SK-N-SH (cell line): ENCODE measurements at regions not wholly inside any gene's neighbourhood (a gene's known extent, or its start where the extent isn't known, plus 50 kb on each side); places are given as distances from the start of the nearest gene placed in this dataset.
"Not testable (repeated sequence)": the region's sequence is repeated elsewhere in the genome, so short reads cannot be mapped to it uniquely, and the experiment has no call there.

Source experiments
- TAF1 ChIP-seq: IDR thresholded peaks from 2 replicates; pipeline ENCODE4 v1.6.1; 2012; ENCODE audit warnings: low read depth, mild to moderate bottlenecking, low read length, moderate library complexity, borderline replicate concordance
- TF ChIP-seq, protein P1 (sequence below): fragments of 200-600 bp; sonication (generic); IDR thresholded peaks from 2 replicates; pipeline ENCODE4 v1.6.1; 2017; ENCODE audit warnings: antibody characterized with exemption, mild to moderate bottlenecking, moderate library complexity
- TF ChIP-seq, protein P2 (sequence below): IDR thresholded peaks from 2 replicates; pipeline ENCODE4 v1.6.1; 2012; ENCODE audit warnings: mild to moderate bottlenecking, low read depth, low read length, moderate library complexity

GRCh38 chr4:9692791-9693491 is 88.5 kb upstream of the DRD5 start:
- TF ChIP-seq TAF1: not testable (repeated sequence)
- TF ChIP-seq, protein P1, sequence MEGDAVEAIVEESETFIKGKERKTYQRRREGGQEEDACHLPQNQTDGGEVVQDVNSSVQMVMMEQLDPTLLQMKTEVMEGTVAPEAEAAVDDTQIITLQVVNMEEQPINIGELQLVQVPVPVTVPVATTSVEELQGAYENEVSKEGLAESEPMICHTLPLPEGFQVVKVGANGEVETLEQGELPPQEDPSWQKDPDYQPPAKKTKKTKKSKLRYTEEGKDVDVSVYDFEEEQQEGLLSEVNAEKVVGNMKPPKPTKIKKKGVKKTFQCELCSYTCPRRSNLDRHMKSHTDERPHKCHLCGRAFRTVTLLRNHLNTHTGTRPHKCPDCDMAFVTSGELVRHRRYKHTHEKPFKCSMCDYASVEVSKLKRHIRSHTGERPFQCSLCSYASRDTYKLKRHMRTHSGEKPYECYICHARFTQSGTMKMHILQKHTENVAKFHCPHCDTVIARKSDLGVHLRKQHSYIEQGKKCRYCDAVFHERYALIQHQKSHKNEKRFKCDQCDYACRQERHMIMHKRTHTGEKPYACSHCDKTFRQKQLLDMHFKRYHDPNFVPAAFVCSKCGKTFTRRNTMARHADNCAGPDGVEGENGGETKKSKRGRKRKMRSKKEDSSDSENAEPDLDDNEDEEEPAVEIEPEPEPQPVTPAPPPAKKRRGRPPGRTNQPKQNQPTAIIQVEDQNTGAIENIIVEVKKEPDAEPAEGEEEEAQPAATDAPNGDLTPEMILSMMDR: not testable (repeated sequence)
- TF ChIP-seq, protein P2, sequence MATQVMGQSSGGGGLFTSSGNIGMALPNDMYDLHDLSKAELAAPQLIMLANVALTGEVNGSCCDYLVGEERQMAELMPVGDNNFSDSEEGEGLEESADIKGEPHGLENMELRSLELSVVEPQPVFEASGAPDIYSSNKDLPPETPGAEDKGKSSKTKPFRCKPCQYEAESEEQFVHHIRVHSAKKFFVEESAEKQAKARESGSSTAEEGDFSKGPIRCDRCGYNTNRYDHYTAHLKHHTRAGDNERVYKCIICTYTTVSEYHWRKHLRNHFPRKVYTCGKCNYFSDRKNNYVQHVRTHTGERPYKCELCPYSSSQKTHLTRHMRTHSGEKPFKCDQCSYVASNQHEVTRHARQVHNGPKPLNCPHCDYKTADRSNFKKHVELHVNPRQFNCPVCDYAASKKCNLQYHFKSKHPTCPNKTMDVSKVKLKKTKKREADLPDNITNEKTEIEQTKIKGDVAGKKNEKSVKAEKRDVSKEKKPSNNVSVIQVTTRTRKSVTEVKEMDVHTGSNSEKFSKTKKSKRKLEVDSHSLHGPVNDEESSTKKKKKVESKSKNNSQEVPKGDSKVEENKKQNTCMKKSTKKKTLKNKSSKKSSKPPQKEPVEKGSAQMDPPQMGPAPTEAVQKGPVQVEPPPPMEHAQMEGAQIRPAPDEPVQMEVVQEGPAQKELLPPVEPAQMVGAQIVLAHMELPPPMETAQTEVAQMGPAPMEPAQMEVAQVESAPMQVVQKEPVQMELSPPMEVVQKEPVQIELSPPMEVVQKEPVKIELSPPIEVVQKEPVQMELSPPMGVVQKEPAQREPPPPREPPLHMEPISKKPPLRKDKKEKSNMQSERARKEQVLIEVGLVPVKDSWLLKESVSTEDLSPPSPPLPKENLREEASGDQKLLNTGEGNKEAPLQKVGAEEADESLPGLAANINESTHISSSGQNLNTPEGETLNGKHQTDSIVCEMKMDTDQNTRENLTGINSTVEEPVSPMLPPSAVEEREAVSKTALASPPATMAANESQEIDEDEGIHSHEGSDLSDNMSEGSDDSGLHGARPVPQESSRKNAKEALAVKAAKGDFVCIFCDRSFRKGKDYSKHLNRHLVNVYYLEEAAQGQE: not testable (repeated sequence)
